ENCODE measurements at regions not wholly inside any gene's neighbourhood (a gene's known extent, or its start where the extent isn't known, plus 50 kb on each side); places are given as distances from the start of the nearest gene placed in this dataset.

DNA sequence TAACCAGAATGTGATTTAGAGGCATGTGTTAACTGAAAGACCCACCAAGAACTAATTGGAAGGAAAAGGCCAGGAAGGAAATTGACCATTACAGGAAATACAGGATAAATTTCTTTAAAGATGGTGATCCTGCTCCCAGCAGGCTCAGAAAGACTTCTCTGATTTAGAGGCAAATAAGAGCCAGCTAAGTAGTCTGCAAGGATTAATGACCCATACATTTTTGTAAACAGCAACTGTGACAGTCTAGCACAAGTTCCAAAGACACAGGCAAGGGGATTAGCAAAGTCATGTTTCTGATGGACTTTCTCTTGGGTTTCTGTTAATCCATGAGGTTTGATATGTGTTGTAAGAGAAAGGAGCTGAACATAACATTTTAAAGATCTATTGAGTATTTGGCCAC, 425.0 kb downstream of the HTR7 start:
- TF ChIP-seq CTCF (conservative IDR thresholded peaks at IDR 0.05; ENCODE audit: low read depth, low read length): no peak
- TF ChIP-seq EZH2 (IDR thresholded peaks at IDR 0.05; ENCODE audit: low read length, unreplicated experiment): no peak
